IMR-90 (cell line): ENCODE measurements at regions not wholly inside any gene's neighbourhood (a gene's known extent, or its start where the extent isn't known, plus 50 kb on each side); places are given as distances from the start of the nearest gene placed in this dataset.

ENCODE experiments used
- CEBPB ChIP-seq: IDR thresholded peaks from 2 replicates; pipeline ENCODE4 v1.6.1; 2012; ENCODE audit warnings: low read depth, low read length, improper control_type of control experiment
- CTCF ChIP-seq: conservative IDR thresholded peaks from 2 replicates; pipeline ENCODE4 v1.5.1; 2012; ENCODE audit warnings: mild to moderate bottlenecking, low read depth, low read length, improper control_type of control experiment
- POLR2A ChIP-seq: IDR thresholded peaks from 2 replicates; pipeline ENCODE4 v1.6.1; 2012; ENCODE audit warnings: mild to moderate bottlenecking, low read depth, low read length
- RAD21 ChIP-seq: IDR thresholded peaks from 2 replicates; pipeline ENCODE4 v1.6.1; 2012; ENCODE audit warnings: low read length, improper control_type of control experiment
- RCOR1 ChIP-seq: IDR thresholded peaks from 2 replicates; pipeline ENCODE4 v1.6.1; 2012; ENCODE audit warnings: mild to moderate bottlenecking, low read length, improper control_type of control experiment; ENCODE audit not compliant: insufficient replicate concordance
- RFX5 ChIP-seq: IDR thresholded peaks from 2 replicates; pipeline ENCODE4 v1.8.0; 2012; ENCODE audit warnings: low read depth, mild to moderate bottlenecking, low read length, moderate library complexity

- no peak for TF ChIP-seq POLR2A
- TF ChIP-seq CEBPB, result no peak
- no peak for TF ChIP-seq CTCF
- TF ChIP-seq RCOR1, result no peak
- TF ChIP-seq RAD21, result no peak
- no peak for TF ChIP-seq RFX5
Measured at GRCh38 chr7:98515201-98515600, 101.9 kb upstream of the NPTX2 start.
